ENCODE measurements at regions not wholly inside any gene's neighbourhood (a gene's known extent, or its start where the extent isn't known, plus 50 kb on each side); places are given as distances from the start of the nearest gene placed in this dataset.

DNA sequence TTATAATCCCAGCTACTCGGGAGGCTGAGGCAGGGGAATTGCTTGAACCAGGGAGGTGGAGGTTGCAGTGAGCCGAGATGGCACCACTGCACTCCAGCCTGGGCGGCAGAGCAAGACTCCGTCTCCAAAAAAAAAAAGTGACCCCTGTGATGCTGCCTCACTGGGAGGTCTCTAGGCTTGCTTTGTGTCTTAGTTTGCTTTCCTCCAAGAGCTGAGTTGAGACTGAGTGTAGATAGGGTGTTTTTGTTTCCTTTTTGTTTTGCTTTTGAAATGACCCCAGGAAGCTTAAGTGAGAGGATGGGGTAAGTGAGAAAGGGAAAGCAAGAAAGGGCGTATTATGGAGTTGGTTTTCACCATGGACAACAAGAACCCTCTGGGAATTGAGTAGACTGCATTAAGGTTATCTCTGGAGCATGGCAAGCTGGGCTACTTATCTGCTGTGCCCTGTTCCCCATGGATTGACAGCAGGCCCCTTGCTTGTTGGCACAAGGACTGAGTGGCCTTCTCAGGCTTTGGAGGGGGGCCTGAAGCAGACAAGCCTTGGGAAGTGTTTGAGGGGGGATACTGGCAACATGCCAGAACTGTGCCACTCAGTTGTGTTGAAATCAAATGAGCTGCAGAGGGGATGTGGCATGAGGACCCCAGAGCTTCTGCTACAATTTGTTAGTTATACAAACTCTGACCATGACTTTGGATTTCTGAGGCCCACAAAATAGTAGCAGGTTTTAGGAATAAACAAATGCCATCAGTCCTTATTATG is 300.6 kb upstream of the C11orf87 start:
- Histone ChIP-seq H3K4me1 (no peaks in the 10 kb centered on the region), H3K9ac (no peak overlapping the region), H3K9me3 (ENCODE audit: control insufficient read depth, low read length) (no peaks in the 10 kb centered on the region), H3K79me2 (no peaks in the 10 kb centered on the region), H3K4me2 (ENCODE audit: low read length) (no peak overlapping the region), H3K4me3 (ENCODE audit: low read depth, low read length) (no peak overlapping the region), H2AFZ (no peak overlapping the region), H3K36me3 (ENCODE audit: control insufficient read depth, insufficient read depth, low read length) (no peaks in the 10 kb centered on the region), H3K27me3 (ENCODE audit: control insufficient read depth, insufficient read depth, low read length) (no peaks in the 10 kb centered on the region), H3K27ac (no peak overlapping the region)
- TF ChIP-seq, protein P1, sequence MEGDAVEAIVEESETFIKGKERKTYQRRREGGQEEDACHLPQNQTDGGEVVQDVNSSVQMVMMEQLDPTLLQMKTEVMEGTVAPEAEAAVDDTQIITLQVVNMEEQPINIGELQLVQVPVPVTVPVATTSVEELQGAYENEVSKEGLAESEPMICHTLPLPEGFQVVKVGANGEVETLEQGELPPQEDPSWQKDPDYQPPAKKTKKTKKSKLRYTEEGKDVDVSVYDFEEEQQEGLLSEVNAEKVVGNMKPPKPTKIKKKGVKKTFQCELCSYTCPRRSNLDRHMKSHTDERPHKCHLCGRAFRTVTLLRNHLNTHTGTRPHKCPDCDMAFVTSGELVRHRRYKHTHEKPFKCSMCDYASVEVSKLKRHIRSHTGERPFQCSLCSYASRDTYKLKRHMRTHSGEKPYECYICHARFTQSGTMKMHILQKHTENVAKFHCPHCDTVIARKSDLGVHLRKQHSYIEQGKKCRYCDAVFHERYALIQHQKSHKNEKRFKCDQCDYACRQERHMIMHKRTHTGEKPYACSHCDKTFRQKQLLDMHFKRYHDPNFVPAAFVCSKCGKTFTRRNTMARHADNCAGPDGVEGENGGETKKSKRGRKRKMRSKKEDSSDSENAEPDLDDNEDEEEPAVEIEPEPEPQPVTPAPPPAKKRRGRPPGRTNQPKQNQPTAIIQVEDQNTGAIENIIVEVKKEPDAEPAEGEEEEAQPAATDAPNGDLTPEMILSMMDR (IDR thresholded peaks at IDR 0.05) = no peak

DNA sequence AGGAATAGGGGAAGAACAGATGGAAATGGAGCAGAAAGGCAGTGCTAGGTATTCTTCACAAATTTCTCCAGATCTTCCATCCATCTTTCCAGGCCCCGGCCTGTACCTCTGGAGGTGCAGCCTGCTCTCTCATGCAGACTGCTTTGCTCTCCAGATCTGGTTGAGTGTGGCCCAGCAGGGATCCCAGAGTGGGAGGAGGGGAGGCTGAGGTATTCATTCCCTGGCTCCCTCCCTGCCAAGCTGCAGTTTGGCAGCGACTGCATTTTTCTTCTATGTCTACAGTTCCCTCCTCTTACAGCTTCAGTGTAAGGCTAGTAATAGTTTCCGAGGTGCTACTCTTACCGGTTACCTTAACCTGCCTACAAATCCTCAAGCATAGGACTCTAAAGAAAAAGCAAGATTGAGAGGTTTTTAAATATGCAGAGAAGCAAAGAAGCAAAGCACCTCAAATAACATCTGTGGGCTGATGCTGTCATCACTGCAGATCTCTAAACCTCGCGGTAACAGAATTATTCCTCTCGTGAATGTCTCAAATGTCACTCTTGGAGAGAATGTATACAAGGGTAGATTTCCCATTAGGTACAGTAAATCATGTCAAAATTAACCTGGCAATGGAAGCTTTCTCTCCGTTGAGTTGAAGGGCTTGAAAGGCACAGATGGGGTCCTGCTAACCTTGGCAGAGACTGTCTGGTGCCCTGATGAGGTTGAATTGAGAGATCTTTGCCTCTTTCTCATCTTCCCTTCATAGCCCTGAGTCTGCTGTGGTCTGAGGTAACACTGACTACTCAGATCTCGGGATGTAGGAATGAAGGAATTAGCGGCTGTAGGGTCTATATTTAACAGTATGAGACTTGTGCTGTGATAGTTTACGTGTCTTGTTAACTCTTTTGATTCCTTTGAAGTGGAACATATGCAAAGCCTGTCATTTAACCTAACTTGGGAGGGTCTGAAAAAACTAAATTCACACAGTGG is 297.9 kb upstream of the C11orf87 start:
- Histone ChIP-seq H3K9me3 (ENCODE audit: control insufficient read depth, low read length) (no peaks in the 10 kb centered on the region), H3K4me3 (ENCODE audit: low read depth, low read length) (no peak overlapping the region), H3K27ac (no peak overlapping the region), H3K79me2 (no peaks in the 10 kb centered on the region), H3K27me3 (ENCODE audit: control insufficient read depth, insufficient read depth, low read length) (no peaks in the 10 kb centered on the region), H2AFZ (peak overlapping the region; percentile 38), H3K4me2 (ENCODE audit: low read length) (no peak overlapping the region), H3K36me3 (ENCODE audit: control insufficient read depth, insufficient read depth, low read length) (no peaks in the 10 kb centered on the region), H3K4me1 (no peaks in the 10 kb centered on the region), H3K9ac (no peak overlapping the region)
- TF ChIP-seq, protein P1 (IDR thresholded peaks at IDR 0.05) = no peak

DNA sequence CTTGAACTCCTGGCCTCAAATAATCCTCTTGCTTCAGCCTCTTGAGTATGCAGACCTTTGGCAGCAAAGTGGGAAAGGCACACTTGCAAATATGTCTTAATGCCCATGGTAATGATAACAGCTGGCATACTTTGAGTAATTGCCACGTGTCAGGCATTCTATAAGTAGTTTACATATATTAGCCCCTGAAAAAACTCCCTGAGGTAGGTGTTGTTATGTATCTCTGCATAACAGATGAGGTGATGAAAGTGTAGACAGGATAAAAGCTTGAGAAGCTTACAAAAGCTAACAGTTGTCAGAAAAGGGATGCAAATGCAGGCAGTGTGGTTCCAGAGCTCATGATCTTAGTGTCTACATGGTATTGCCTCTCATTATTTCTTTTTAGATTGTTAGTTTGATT is 291.1 kb upstream of the C11orf87 start:
- Histone ChIP-seq H3K4me3 (ENCODE audit: low read depth, low read length) (no peak overlapping the region), H3K4me2 (ENCODE audit: low read length) (no peak overlapping the region), H3K79me2 (no peaks in the 10 kb centered on the region), H3K36me3 (ENCODE audit: control insufficient read depth, insufficient read depth, low read length) (no peaks in the 10 kb centered on the region), H3K9me3 (ENCODE audit: control insufficient read depth, low read length) (no peaks in the 10 kb centered on the region), H3K9ac (no peak overlapping the region), H3K4me1 (no peaks in the 10 kb centered on the region), H2AFZ (no peak overlapping the region), H3K27ac (no peak overlapping the region), H3K27me3 (ENCODE audit: control insufficient read depth, insufficient read depth, low read length) (no peaks in the 10 kb centered on the region)
- TF ChIP-seq, protein P1 (IDR thresholded peaks at IDR 0.05) = no peak

DNA sequence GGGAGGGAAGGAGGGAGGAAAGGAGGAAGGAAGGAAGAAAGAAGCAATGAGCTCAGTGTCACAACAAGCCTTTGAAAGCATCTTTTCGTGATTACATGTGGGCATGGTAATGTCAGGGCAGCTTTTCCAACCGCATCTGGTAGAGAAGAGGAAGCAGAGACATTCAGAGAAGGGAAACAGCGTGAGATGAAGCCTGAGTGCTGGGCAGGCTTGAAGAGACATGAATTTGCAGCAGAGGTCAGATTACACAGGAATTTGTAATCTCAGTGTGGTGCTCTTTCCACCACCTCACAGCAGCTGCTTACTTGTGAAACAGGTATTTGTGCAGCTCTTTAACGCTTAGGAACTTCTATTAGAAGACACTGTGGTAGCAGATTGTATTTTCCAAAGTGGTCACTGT is 289.5 kb upstream of the C11orf87 start:
- no peaks in the 10 kb centered on the region for H3K79me2 ChIP-seq
- TF ChIP-seq, protein P1 (IDR thresholded peaks at IDR 0.05) = no peak
- no peak overlapping the region for H3K27ac ChIP-seq
- no peaks in the 10 kb centered on the region for H3K9me3 ChIP-seq (ENCODE audit: control insufficient read depth, low read length)
- no peaks in the 10 kb centered on the region for H3K36me3 ChIP-seq (ENCODE audit: control insufficient read depth, insufficient read depth, low read length)
- H2AFZ ChIP-seq = no peak overlapping the region
- H3K27me3 ChIP-seq (ENCODE audit: control insufficient read depth, insufficient read depth, low read length) = no peaks in the 10 kb centered on the region
- H3K9ac ChIP-seq = no peak overlapping the region
- H3K4me2 ChIP-seq (ENCODE audit: low read length) = no peak overlapping the region
- H3K4me3 ChIP-seq (ENCODE audit: low read depth, low read length) = no peak overlapping the region
- no peaks in the 10 kb centered on the region for H3K4me1 ChIP-seq
